Stomach (tissue), 8 donors: ENCODE measurements at regions not wholly inside any gene's neighbourhood (a gene's known extent, or its start where the extent isn't known, plus 50 kb on each side); places are given as distances from the start of the nearest gene placed in this dataset.
A peak's percentile ranks its signal among the peaks of the same experiment; 100 is the strongest.

Source experiments
- DNase-seq, 2 donors: peaks; one replicate each; pipeline versions ENCODE4 v3.0.0 to v3.0.0-alpha.2; 2013 to 2019
- H3K27ac ChIP-seq, 5 donors: fragments of 200-600 bp in 4 of 5; sonication (generic) in 4 of 5; one replicate each; pipeline ENCODE4 v1.5.1; 2013 to 2019; ENCODE audit warnings: mild to moderate bottlenecking in 1 of 5, moderate library complexity in 1 of 5
- H3K27me3 ChIP-seq, 3 donors: fragments of 200-600 bp; sonication (generic); one replicate each; pipeline ENCODE4 v1.5.1; 2017 to 2019; ENCODE audit warnings: mixed run types in 1 of 3
- H3K36me3 ChIP-seq, 4 donors: fragments of 200-600 bp; sonication (generic); 1 replicate in 3 of 4; 2 replicates in 1 of 4; pipeline ENCODE4 v1.5.1; 2016 to 2019
- H3K4me1 ChIP-seq, 4 donors: fragments of 200-600 bp; sonication (generic); one replicate each; pipeline ENCODE4 v1.5.1; 2016 to 2019
- H3K4me3 ChIP-seq, 4 donors: fragments of 200-600 bp; sonication (generic) in 3 of 4; one replicate each; pipeline ENCODE4 v1.5.1; 2016 to 2019; ENCODE audit warnings: mild to moderate bottlenecking in 1 of 4
- H3K9me3 ChIP-seq, 4 donors: fragments of 200-600 bp; sonication (generic); one replicate each; pipeline ENCODE4 v1.5.1; 2016 to 2019
- CTCF ChIP-seq, 7 experiments: fragments of 450-650 bp in 4 of 7; fragments of 200-600 bp in 3 of 7; sonication (generic) in 3 of 7; IDR thresholded peaks; one replicate each; pipeline ENCODE4 v1.5.1; 2016 to 2019; ENCODE audit warnings: antibody characterized with exemption in 7 of 7, control low read depth in 2 of 7, mild to moderate bottlenecking in 1 of 7
- EP300 ChIP-seq: sonication (generic); formaldehyde crosslinking; IDR thresholded peaks from one replicate; pipeline ENCODE4 v1.6.1; 2017; ENCODE audit warnings: antibody characterized with exemption
- POLR2A ChIP-seq, 4 donors: fragments of 450-650 bp; IDR thresholded peaks; one replicate each; pipeline ENCODE4 v1.6.1; 2016; ENCODE audit warnings: antibody characterized with exemption in 4 of 4, control low read depth in 2 of 4, mild to moderate bottlenecking in 1 of 4, moderate library complexity in 1 of 4
- POLR2AphosphoS5 ChIP-seq, 3 donors: sonication (generic); formaldehyde crosslinking; IDR thresholded peaks; one replicate each; pipeline ENCODE4 v1.6.1; 2016; ENCODE audit warnings: antibody characterized with exemption in 3 of 3
- WGBS, 5 donors: extraction: QIAGEN DNeasy Blood & Tissue Kit in 3 of 5; methylation state at CpG; one replicate each; pipeline versions ENCODE4 v1.1.5 to v1.1.7; 2013 to 2018; 5-methylcytosine and 5-hydroxymethylcytosine counted together
- intact Hi-C: fragments of 100-400 bp; cut with DNase I; formaldehyde crosslinking; loops from one replicate; pipeline ENCODE4 v1.15.1; 2023; ENCODE audit warnings: low total_unique reads
- donor health status: healthy with polysubstance abuse.
- donor health status: Bipolar disorder and iron deficiency.
- donor health status: healthy.

- peak; percentile 53 to 56 for DNase-seq
- Histone ChIP-seq H3K9me3 (no peaks in the 10 kb centered on the region), H3K4me1 (peaks cover 0 to 7% (median 0%) of the 10 kb centered on the region in 4 donors), H3K36me3 (no peaks in the 10 kb centered on the region), H3K27me3 (no peaks in the 10 kb centered on the region), H3K4me3 (no peak overlapping the region), H3K27ac (peak overlapping the region in 1 of 5 donors; percentile 1)
- 41 to 72% (median 61%) methylated on average over 9 of the region's 9 CpGs for WGBS, 5 donors
- TF ChIP-seq POLR2A (IDR thresholded peaks at IDR 0.05), result no peak
- peak in 1 of 3 donors; percentile 46 for TF ChIP-seq POLR2AphosphoS5 (IDR thresholded peaks at IDR 0.05)
- intact Hi-C loops, result no loop called here
These were observed 390.9 kb upstream of the TRIB2 start for GRCh38 chr2:12325806-12326205.

- TF ChIP-seq POLR2A (IDR thresholded peaks at IDR 0.05) (no peak), POLR2AphosphoS5 (IDR thresholded peaks at IDR 0.05) (no peak), EP300 (no peak), CTCF (IDR thresholded peaks at IDR 0.05) (no peak)
- H3K9me3 ChIP-seq, result no peaks in the 10 kb centered on the region
- H3K36me3 ChIP-seq, result no peaks in the 10 kb centered on the region
- peak overlapping the region in 1 of 5 donors; percentile 9 for H3K27ac ChIP-seq
- no peak overlapping the region for H3K4me3 ChIP-seq
- no peaks in the 10 kb centered on the region for H3K4me1 ChIP-seq
- WGBS, 5 donors, result 87 to 97% (median 94%) methylated on average over 12 of the region's 12 CpGs
- no peaks in the 10 kb centered on the region for H3K27me3 ChIP-seq
- intact Hi-C loops, result no loop called here
- DNase-seq, result peak in 1 of 2 donors; percentile 30
These were observed 390.1 kb upstream of the TRIB2 start for GRCh38 chr2:12326449-12327190.

GRCh38 chr2:12330916-12331315, 385.8 kb upstream of the TRIB2 start:
- no peak for DNase-seq
- no peaks in the 10 kb centered on the region for H3K36me3 ChIP-seq
- no peaks in the 10 kb centered on the region for H3K27me3 ChIP-seq
- intact Hi-C loops, result no loop called here
- 89 to 95% (median 94%) methylated on average over 3 of the region's 3 CpGs for WGBS, 5 donors
- TF ChIP-seq EP300, result no peak
- no peak for TF ChIP-seq POLR2A (IDR thresholded peaks at IDR 0.05)
- no peaks in the 10 kb centered on the region for H3K4me1 ChIP-seq
- H3K9me3 ChIP-seq, result no peaks in the 10 kb centered on the region
- H3K27ac ChIP-seq, result no peak overlapping the region
- no peak overlapping the region for H3K4me3 ChIP-seq

GRCh38 chr2:12331698-12332097, 385.0 kb upstream of the TRIB2 start:
- DNase-seq, result no peak
- no peaks in the 10 kb centered on the region for H3K27me3 ChIP-seq
- 91 to 94% (median 94%) methylated on average over 2 of the region's 2 CpGs for WGBS, 5 donors
- H3K27ac ChIP-seq, result no peak overlapping the region
- H3K36me3 ChIP-seq, result no peaks in the 10 kb centered on the region
- H3K4me1 ChIP-seq, result no peaks in the 10 kb centered on the region
- no peaks in the 10 kb centered on the region for H3K9me3 ChIP-seq
- no peak overlapping the region for H3K4me3 ChIP-seq
- TF ChIP-seq EP300, result no peak
- TF ChIP-seq CTCF (IDR thresholded peaks at IDR 0.05), result no peak
- no peak for TF ChIP-seq POLR2A (IDR thresholded peaks at IDR 0.05)
- TF ChIP-seq POLR2AphosphoS5 (IDR thresholded peaks at IDR 0.05), result no peak
- intact Hi-C loops, result no loop called here

GRCh38 chr2:12333293-12333692, 383.4 kb upstream of the TRIB2 start:
- no peak overlapping the region for H3K27ac ChIP-seq
- no peak for DNase-seq
- WGBS, 5 donors, result 57 to 77% (median 68%) methylated on average over 2 of the region's 2 CpGs
- no peak for TF ChIP-seq POLR2A (IDR thresholded peaks at IDR 0.05)
- TF ChIP-seq POLR2AphosphoS5 (IDR thresholded peaks at IDR 0.05), result no peak
- TF ChIP-seq EP300, result no peak
- TF ChIP-seq CTCF (IDR thresholded peaks at IDR 0.05), result no peak
- no peak overlapping the region for H3K4me3 ChIP-seq
- no peaks in the 10 kb centered on the region for H3K4me1 ChIP-seq
- no peaks in the 10 kb centered on the region for H3K36me3 ChIP-seq
- intact Hi-C loops, result no loop called here
- no peaks in the 10 kb centered on the region for H3K27me3 ChIP-seq
- no peaks in the 10 kb centered on the region for H3K9me3 ChIP-seq
